SH-SY5Y (cell line): ENCODE measurements at regions not wholly inside any gene's neighbourhood (a gene's known extent, or its start where the extent isn't known, plus 50 kb on each side); places are given as distances from the start of the nearest gene placed in this dataset.

Experiments used
- GATA2 ChIP-seq: IDR thresholded peaks from 2 replicates; pipeline ENCODE4 v1.6.1; 2011; ENCODE audit warnings: mild to moderate bottlenecking, low read depth, low read length
- GATA3 ChIP-seq: IDR thresholded peaks from 2 replicates; pipeline ENCODE4 v1.6.1; 2011; ENCODE audit warnings: low read depth, mild to moderate bottlenecking, low read length, moderate library complexity

- TF ChIP-seq GATA2 (no peak; the same call in 1 of the 2 replicates), GATA3 (no peak)
These were observed 290.4 kb upstream of the C2CD4B start for GRCh38 chr15:62455441-62455921.
